ENCODE measurements at regions not wholly inside any gene's neighbourhood (a gene's known extent, or its start where the extent isn't known, plus 50 kb on each side); places are given as distances from the start of the nearest gene placed in this dataset.

GRCh38 chr10:123613346-123613850 lies 52.8 kb upstream of the GPR26 start:
- TF ChIP-seq POLR2AphosphoS5 (IDR thresholded peaks at IDR 0.05) (no peak), EP300 (IDR thresholded peaks at IDR 0.05) (no peak), POLR2A (IDR thresholded peaks at IDR 0.05) (no peak)
- TF ChIP-seq, protein P1, sequence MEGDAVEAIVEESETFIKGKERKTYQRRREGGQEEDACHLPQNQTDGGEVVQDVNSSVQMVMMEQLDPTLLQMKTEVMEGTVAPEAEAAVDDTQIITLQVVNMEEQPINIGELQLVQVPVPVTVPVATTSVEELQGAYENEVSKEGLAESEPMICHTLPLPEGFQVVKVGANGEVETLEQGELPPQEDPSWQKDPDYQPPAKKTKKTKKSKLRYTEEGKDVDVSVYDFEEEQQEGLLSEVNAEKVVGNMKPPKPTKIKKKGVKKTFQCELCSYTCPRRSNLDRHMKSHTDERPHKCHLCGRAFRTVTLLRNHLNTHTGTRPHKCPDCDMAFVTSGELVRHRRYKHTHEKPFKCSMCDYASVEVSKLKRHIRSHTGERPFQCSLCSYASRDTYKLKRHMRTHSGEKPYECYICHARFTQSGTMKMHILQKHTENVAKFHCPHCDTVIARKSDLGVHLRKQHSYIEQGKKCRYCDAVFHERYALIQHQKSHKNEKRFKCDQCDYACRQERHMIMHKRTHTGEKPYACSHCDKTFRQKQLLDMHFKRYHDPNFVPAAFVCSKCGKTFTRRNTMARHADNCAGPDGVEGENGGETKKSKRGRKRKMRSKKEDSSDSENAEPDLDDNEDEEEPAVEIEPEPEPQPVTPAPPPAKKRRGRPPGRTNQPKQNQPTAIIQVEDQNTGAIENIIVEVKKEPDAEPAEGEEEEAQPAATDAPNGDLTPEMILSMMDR (IDR thresholded peaks at IDR 0.05): no peak

Data from sigmoid colon (tissue), 4 donors.